NCI-H128 (cell line): ENCODE measurements at regions not wholly inside any gene's neighbourhood (a gene's known extent, or its start where the extent isn't known, plus 50 kb on each side); places are given as distances from the start of the nearest gene placed in this dataset.
"Not testable (repeated sequence)": the region's sequence is repeated elsewhere in the genome, so short reads cannot be mapped to it uniquely, and the experiment has no call there.

Source experiments
- DNase-seq: peaks from one replicate; lab custom pipeline; 2025; ENCODE audit not compliant: unreplicated experiment; lab: John Stamatoyannopoulos, UW

DNA sequence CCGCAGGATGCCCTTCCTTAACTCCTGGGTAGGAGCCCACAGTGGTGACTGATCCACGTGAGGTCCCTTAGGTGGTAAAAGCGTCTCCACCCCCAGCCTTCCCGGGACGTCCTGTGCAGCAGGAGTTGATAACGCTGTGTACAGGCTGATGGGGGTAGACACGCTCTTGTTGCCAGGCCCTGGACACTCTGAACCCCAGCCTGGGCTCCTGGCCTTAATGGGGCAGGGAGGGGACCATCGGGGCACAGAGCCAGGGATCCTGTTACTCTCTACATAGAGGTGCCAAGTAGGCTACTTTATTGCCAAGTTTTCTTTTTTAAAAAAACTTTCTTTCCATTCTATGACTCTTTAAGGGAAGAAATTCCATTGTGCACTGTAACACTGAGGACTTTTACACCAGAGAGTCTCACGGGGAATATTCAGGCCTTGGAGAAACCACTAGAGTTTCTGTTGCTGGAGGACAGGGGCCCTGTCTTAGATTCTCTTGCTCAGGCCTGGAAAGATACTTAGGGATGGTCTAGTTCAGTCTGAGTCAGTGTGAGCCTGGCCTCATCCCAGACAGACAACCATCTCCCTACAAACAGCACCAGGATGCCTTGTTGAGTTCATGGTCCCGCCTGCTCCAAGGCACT, 104.3 kb upstream of the RNU6-1 start:
- DNase-seq = no peak

- no peak for DNase-seq
Observed at GRCh38 chr15:67945131-67945530, 105.3 kb upstream of the RNU6-1 start.

DNA sequence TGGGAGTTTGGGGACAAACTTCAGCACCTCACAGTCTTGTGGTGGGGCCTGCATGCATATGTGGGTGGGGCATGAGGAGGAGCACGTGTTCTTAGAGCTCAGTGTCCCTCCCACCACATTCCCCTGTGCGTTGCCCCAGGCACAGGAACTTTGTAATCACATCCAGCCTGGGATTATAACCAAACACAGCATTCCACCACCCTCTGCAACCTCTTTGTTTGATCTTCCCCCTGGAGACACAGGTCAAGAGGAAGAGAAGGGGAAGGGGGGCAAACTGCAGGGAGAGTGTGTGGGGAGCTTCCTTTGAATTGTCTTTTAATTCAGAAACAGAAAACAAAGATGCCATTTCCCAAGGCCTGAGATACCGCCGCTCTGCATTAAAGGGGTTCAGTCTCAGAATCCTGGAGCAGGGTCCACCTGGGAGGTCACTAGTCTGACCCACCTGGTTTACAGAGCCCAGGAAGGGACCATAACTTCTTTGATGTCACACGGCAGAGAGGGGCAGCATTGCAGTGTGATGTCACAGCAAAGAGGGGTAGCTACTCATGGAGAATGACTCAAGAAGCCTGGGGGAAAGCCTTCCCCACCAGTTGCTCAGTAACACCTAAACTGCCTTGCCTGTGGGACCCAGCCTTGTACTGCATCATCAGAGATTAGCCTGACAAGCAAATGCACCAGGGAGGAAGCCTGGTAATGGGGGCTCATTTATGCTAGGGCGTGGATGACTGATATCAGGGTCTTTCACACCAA, 106.3 kb upstream of the RNU6-1 start:
- no peak for DNase-seq

- no peak for DNase-seq
Observed at GRCh38 chr15:67946701-67947100, 106.9 kb upstream of the RNU6-1 start.

GRCh38 chr15:67947254-67948039, 106.7 kb upstream of the PIAS1 start:
- no peak for DNase-seq

DNA sequence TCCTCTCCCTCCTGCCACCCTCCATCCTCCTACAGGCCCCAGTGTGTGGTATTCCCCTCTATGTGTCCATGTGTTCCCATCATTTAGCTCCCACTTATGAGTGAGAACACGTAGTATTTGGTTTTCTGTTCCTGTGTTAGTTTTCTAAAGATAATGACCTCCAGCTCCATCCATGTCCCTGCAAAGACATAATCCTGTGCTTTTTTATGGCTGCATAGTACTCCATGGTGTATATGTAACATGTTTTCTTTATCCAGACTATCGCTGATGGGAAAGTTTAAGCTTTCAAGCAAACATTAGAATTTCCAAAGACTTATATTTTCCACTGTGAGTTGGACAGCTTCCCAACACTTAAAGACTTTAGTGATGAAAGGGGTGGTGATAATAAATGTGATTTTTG, 105.9 kb upstream of the PIAS1 start:
- DNase-seq = no peak

- not testable (repeated sequence) for DNase-seq
Observed at GRCh38 chr15:67951187-67951586, 102.9 kb upstream of the PIAS1 start.

- DNase-seq = no peak
Observed at GRCh38 chr15:67953299-67953698, 100.8 kb upstream of the PIAS1 start.

GRCh38 chr15:67955252-67955651, 98.9 kb upstream of the PIAS1 start:
- no peak for DNase-seq

DNA sequence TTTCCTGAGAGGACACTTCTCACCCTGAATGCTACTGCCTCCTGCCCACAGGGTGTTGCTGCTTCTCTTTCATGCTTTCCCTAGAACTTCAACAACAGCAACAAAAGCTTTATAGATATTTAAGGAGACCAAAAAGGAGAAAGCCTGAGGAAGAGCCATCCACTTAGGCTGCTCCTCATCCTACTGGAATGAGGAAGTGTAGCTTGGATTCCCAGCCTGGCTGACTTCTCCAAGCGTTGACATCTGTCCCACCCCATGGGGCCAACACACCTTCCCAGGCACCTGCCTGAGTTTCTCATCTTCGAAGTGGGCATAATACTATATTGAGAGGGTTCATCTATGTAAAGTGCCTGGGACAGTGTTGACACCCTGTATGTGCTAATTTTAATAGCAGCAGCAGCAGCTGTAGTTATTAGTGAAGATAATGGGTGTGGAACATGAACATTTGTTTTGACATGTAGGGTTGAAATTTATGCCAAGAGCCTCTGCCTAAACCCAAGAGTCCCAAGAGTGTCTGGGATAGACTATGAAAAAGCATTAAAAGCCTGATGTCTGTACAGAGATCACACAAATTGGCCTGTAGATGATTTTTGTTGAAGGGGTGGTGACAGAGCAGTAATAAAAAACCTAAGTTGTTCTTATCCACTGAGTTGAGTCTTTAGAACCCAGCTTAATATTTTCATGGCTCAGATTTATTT, 96.5 kb upstream of the PIAS1 start:
- DNase-seq = no peak

DNA sequence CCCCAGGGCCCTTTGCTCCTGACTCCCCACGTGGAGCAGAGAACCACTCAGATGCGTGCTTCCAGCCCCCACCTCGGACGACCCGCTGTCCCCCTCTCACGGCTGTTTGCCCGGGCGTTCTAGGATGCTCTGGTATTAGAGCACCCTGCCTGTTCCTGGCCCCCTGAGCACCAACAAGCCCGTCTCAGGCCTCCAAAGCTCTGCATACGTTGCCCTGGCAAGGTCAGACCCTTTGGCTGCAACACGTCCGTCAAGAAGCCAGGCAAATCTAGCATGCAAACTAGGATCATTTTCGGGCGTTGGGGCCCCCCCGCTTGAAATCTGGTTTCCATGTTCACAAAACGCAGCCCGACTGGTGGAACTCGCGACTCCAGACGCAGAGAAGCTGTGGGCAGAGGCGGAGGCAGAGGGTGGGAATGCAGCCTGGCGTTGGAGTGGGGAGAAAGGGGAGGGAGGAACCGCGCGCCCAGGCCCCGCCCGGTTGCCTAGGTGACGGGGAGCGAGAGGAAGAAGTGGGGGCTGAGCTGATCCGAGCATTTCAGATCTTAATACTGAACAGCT, 86.2 kb upstream of the PIAS1 start:
- peak; percentile 33 for DNase-seq

GRCh38 chr15:67968564-67968963, 85.6 kb upstream of the PIAS1 start:
- no peak for DNase-seq

GRCh38 chr15:67968966-67969365, 85.1 kb upstream of the PIAS1 start:
- no peak for DNase-seq

- DNase-seq = no peak
Observed at GRCh38 chr15:67969892-67970291, 84.2 kb upstream of the PIAS1 start.

- DNase-seq = no peak
Observed at GRCh38 chr15:67972377-67972776, 81.7 kb upstream of the PIAS1 start.

DNA sequence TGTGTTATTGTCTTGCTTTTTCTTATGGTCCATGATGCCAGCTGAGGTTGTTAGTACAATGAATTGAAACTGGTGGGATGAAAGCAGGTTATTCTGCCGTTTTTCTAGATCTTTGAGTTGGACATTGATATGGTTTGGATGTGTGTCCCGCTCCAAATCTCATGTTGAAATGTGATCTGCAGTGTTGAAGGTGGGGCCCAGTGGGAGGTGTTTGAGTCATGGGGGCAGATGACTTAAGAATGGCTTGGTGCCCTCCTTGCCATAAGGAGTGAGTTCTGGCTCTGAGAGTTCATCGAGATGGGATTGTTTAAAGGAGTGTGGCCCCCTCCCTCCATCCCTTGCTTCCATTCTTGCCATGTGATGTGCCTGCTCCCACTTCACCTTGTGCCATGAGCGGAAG, 80.3 kb upstream of the PIAS1 start:
- DNase-seq = no peak

- no peak for DNase-seq
Observed at GRCh38 chr15:67976506-67977073, 77.5 kb upstream of the PIAS1 start.

DNA sequence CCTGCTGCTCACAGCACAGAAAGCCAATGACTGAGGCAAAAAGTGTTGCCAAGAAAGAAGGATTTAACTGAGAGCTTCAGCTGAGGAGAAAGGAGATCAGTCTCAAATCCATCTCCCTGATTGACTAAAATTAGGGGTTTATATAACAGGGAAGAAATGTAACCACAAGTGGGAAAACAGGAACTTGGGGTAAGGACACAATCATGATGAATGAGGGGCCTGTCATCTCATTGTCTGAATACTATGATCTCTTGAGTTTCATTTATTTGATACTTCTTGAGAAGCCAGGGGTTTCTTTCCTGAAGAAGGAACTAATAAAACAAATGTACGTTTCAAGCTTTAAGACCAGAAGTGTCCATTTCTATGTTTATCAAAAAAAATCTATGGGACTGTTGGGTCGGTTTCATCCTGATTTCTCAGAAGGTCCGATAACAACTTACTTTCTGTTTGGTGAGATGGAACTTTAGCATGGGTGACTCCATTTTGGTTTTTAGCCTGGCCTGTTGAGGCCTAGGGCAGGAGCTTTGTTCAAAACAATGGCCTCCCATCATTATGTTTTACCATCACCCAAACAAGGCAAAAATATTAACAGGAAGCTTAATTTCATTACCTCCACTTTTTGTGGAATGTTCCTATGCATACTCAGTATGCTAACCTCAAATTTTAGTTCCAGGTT, 76.6 kb upstream of the PIAS1 start:
- DNase-seq = no peak

- no peak for DNase-seq
Observed at GRCh38 chr15:67979281-67979680, 74.8 kb upstream of the PIAS1 start.

GRCh38 chr15:67980171-67980570, 73.9 kb upstream of the PIAS1 start:
- no peak for DNase-seq
